Hematopoietic multipotent progenitor cell treated with erythropoietin and hydrocortisone succinate and interleukin-3 and kit ligand, for 4 days (in vitro differentiated cells): ENCODE measurements at regions not wholly inside any gene's neighbourhood (a gene's known extent, or its start where the extent isn't known, plus 50 kb on each side); places are given as distances from the start of the nearest gene placed in this dataset.
"Not testable (repeated sequence)": the region's sequence is repeated elsewhere in the genome, so short reads cannot be mapped to it uniquely, and the experiment has no call there.

Experiments used
- DNase-seq: peaks from one replicate; pipeline ENCODE4 v3.0.0-alpha.2; 2015

- no peak for DNase-seq
Measured at GRCh38 chr1:104331763-104332162, 582.1 kb downstream of the AMY1C start.

- DNase-seq, result not testable (repeated sequence)
Measured at GRCh38 chr1:104337927-104338326, 588.2 kb downstream of the AMY1C start.

- DNase-seq, result no peak
Measured at GRCh38 chr1:104341944-104342343, 592.2 kb downstream of the AMY1C start.

GRCh38 chr1:104348277-104348676 lies 598.6 kb downstream of the AMY1C start:
- no peak for DNase-seq

- peak; percentile 1 for DNase-seq
Measured at GRCh38 chr1:104353580-104353979, 603.9 kb downstream of the AMY1C start.

- no peak for DNase-seq
Measured at GRCh38 chr1:104358086-104358485, 608.4 kb downstream of the AMY1C start.

GRCh38 chr1:104358621-104359020 lies 608.9 kb downstream of the AMY1C start:
- DNase-seq, result no peak

GRCh38 chr1:104378414-104378813 lies 628.7 kb downstream of the AMY1C start:
- DNase-seq, result no peak

GRCh38 chr1:104380003-104380402 lies 630.3 kb downstream of the AMY1C start:
- DNase-seq, result no peak

GRCh38 chr1:104387716-104388508 lies 638.2 kb downstream of the AMY1C start:
- DNase-seq, result no peak

GRCh38 chr1:104392552-104392951 lies 642.9 kb downstream of the AMY1C start:
- DNase-seq, result no peak

GRCh38 chr1:104402178-104402577 lies 652.5 kb downstream of the AMY1C start:
- DNase-seq, result no peak

- DNase-seq, result no peak
Measured at GRCh38 chr1:104403883-104404282, 654.2 kb downstream of the AMY1C start.

- no peak for DNase-seq
Measured at GRCh38 chr1:104406728-104407127, 657.0 kb downstream of the AMY1C start.

GRCh38 chr1:104408268-104408667 lies 658.6 kb downstream of the AMY1C start:
- DNase-seq, result no peak

GRCh38 chr1:104435255-104435654 lies 685.6 kb downstream of the AMY1C start:
- no peak for DNase-seq

- DNase-seq, result no peak
Measured at GRCh38 chr1:104440011-104440410, 690.3 kb downstream of the AMY1C start.

GRCh38 chr1:104456724-104457123 lies 707.0 kb downstream of the AMY1C start:
- DNase-seq, result no peak

GRCh38 chr1:104459886-104460285 lies 710.2 kb downstream of the AMY1C start:
- peak; percentile 53 for DNase-seq

GRCh38 chr1:104460880-104461279 lies 711.2 kb downstream of the AMY1C start:
- DNase-seq, result peak; percentile 0

- no peak for DNase-seq
Measured at GRCh38 chr1:104463126-104463697, 713.5 kb downstream of the AMY1C start.

GRCh38 chr1:104466068-104466467 lies 716.4 kb downstream of the AMY1C start:
- no peak for DNase-seq

- DNase-seq, result no peak
Measured at GRCh38 chr1:104467590-104467989, 717.9 kb downstream of the AMY1C start.

- DNase-seq, result peak; percentile 6
Measured at GRCh38 chr1:104468282-104468681, 718.6 kb downstream of the AMY1C start.

- no peak for DNase-seq
Measured at GRCh38 chr1:104476126-104476525, 726.4 kb downstream of the AMY1C start.
